Tibial nerve (tissue), 3 donors: ENCODE measurements at regions not wholly inside any gene's neighbourhood (a gene's known extent, or its start where the extent isn't known, plus 50 kb on each side); places are given as distances from the start of the nearest gene placed in this dataset.

Experiments used
- POLR2A ChIP-seq, 2 donors: fragments of 450-650 bp; IDR thresholded peaks; one replicate each; pipeline ENCODE4 v1.6.1; 2017; ENCODE audit warnings: antibody characterized with exemption in 2 of 2, mild to moderate bottlenecking in 2 of 2, moderate library complexity in 2 of 2
- TF ChIP-seq, protein P1 (sequence below), 5 experiments: fragments of 200-600 bp in 3 of 5; fragments of 450-650 bp in 2 of 5; sonication (generic) in 3 of 5; IDR thresholded peaks; one replicate each; pipeline ENCODE4 v1.5.1; 2016 to 2019; ENCODE audit warnings: antibody characterized with exemption in 5 of 5, mild to moderate bottlenecking in 3 of 5, moderate library complexity in 2 of 5

DNA sequence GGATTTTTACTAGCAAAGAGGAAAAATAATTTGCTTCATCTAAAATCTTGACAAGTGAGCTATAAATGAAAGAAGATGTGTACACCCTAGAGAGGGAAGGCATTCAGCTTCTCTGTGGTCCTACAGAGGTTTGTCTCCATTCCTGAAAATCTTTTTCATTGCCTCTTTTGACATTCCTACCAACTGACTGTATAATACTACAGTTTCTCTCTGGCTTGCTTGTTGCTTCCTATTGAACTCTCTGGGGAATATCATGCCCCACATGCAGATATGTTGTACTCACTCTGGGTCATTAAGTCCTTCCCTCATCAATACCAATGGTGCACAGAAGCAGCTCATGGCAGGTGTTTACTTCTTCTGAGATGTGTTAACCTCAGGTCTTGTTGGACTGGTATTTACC lies 371.2 kb upstream of the PLXNA2 start:
- TF ChIP-seq, protein P1, sequence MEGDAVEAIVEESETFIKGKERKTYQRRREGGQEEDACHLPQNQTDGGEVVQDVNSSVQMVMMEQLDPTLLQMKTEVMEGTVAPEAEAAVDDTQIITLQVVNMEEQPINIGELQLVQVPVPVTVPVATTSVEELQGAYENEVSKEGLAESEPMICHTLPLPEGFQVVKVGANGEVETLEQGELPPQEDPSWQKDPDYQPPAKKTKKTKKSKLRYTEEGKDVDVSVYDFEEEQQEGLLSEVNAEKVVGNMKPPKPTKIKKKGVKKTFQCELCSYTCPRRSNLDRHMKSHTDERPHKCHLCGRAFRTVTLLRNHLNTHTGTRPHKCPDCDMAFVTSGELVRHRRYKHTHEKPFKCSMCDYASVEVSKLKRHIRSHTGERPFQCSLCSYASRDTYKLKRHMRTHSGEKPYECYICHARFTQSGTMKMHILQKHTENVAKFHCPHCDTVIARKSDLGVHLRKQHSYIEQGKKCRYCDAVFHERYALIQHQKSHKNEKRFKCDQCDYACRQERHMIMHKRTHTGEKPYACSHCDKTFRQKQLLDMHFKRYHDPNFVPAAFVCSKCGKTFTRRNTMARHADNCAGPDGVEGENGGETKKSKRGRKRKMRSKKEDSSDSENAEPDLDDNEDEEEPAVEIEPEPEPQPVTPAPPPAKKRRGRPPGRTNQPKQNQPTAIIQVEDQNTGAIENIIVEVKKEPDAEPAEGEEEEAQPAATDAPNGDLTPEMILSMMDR (IDR thresholded peaks at IDR 0.05), result no peak
- TF ChIP-seq POLR2A (IDR thresholded peaks at IDR 0.05), result no peak
